Stimulated activated CD8-positive, alpha-beta memory T cell treated with anti-CD3 and anti-CD28 coated beads, Interleukin-15, amount 100 ng/mL, for 48 hours (primary cell): ENCODE measurements at regions not wholly inside any gene's neighbourhood (a gene's known extent, or its start where the extent isn't known, plus 50 kb on each side); places are given as distances from the start of the nearest gene placed in this dataset.

ENCODE experiments used
- DNase-seq, 2 donors: peaks; one replicate each; pipeline ENCODE4 v3.0.0-alpha.2; 2020; ENCODE audit warnings: low read depth in 2 of 2

GRCh38 chr10:110355141-110355831 is 50.6 kb upstream of the SMNDC1 start:
- DNase-seq, result no peak

- no peak for DNase-seq
Measured at GRCh38 chr10:110355922-110356627, 51.4 kb upstream of the SMNDC1 start.

- peak; percentile 53 to 71 for DNase-seq
Measured at GRCh38 chr10:110356628-110357245, 52.0 kb upstream of the SMNDC1 start.

GRCh38 chr10:110357252-110357780 is 52.6 kb upstream of the SMNDC1 start:
- peak in 1 of 2 donors; percentile 52 for DNase-seq

GRCh38 chr10:110357871-110358270 is 53.2 kb upstream of the SMNDC1 start:
- DNase-seq, result no peak

GRCh38 chr10:110358278-110358677 is 53.6 kb upstream of the SMNDC1 start:
- DNase-seq, result no peak

GRCh38 chr10:110358869-110359629 is 54.3 kb upstream of the SMNDC1 start:
- DNase-seq, result no peak

GRCh38 chr10:110360857-110361474 is 56.2 kb upstream of the SMNDC1 start:
- DNase-seq, result no peak

GRCh38 chr10:110361800-110362456 is 57.2 kb upstream of the SMNDC1 start:
- no peak for DNase-seq

- no peak for DNase-seq
Measured at GRCh38 chr10:110363572-110364411, 59.1 kb upstream of the SMNDC1 start.

- peak in 1 of 2 donors; percentile 59 for DNase-seq
Measured at GRCh38 chr10:110364531-110364937, 59.8 kb upstream of the SMNDC1 start.

GRCh38 chr10:110365356-110366143 is 60.8 kb upstream of the SMNDC1 start:
- no peak for DNase-seq

- DNase-seq, result no peak
Measured at GRCh38 chr10:110366635-110367034, 61.9 kb upstream of the SMNDC1 start.

- no peak for DNase-seq
Measured at GRCh38 chr10:110368002-110368401, 63.3 kb upstream of the SMNDC1 start.

GRCh38 chr10:110368556-110368955 is 63.8 kb upstream of the SMNDC1 start:
- DNase-seq, result no peak

GRCh38 chr10:110370006-110370405 is 65.3 kb upstream of the SMNDC1 start:
- DNase-seq, result no peak

- DNase-seq, result no peak
Measured at GRCh38 chr10:110372656-110373055, 67.9 kb upstream of the SMNDC1 start.

- DNase-seq, result no peak
Measured at GRCh38 chr10:110373059-110373458, 68.3 kb upstream of the SMNDC1 start.
